Natural killer cell (primary cell): ENCODE measurements at regions not wholly inside any gene's neighbourhood (a gene's known extent, or its start where the extent isn't known, plus 50 kb on each side); places are given as distances from the start of the nearest gene placed in this dataset.

Experiments
- ATAC-seq, 3 donors: fragments of 150-1000 bp in 2 of 3; fragments of 200-7000 bp in 1 of 3; cut with Tn5 transposase; 1 replicate in 1 of 3; 2 replicates in 2 of 3; pipeline ENCODE4 v1.10.0; 2021; ENCODE audit warnings: mild to moderate bottlenecking in 2 of 3, moderate library complexity in 2 of 3
- DNase-seq, 2 donors: peaks; one replicate each; pipeline versions ENCODE4 v3.0.0 to v3.0.0-alpha.2; 2013 to 2021; ENCODE audit warnings: mixed read lengths in 1 of 2
- H3K27ac ChIP-seq: one replicate; pipeline ENCODE4 v1.5.1; 2013; ENCODE audit warnings: mild to moderate bottlenecking, low read length
- H3K27me3 ChIP-seq: one replicate; pipeline ENCODE4 v1.6.1; 2013; ENCODE audit warnings: low read length; ENCODE audit not compliant: control insufficient read depth, insufficient read depth
- H3K36me3 ChIP-seq: one replicate; pipeline ENCODE4 v1.6.1; 2013; ENCODE audit warnings: low read length; ENCODE audit not compliant: control insufficient read depth, insufficient read depth
- H3K4me1 ChIP-seq: one replicate; pipeline ENCODE4 v1.6.1; 2013; ENCODE audit warnings: low read length; ENCODE audit not compliant: control insufficient read depth, insufficient read depth
- H3K4me3 ChIP-seq: one replicate; pipeline ENCODE4 v1.5.1; 2013; ENCODE audit warnings: low read length
- H3K9me3 ChIP-seq: one replicate; pipeline ENCODE4 v1.6.1; 2013; ENCODE audit warnings: low read length; ENCODE audit not compliant: control insufficient read depth, insufficient read depth
- H3K27ac Mint-ChIP-seq, 2 donors: one replicate each; pipeline ENCODE4 v1.8.0; 2022; ENCODE audit warnings: mild to moderate bottlenecking in 2 of 2, mixed read lengths in 2 of 2, moderate library complexity in 1 of 2
- H3K27me3 Mint-ChIP-seq, 2 donors: one replicate each; pipeline ENCODE4 v1.8.0; 2022; ENCODE audit warnings: low read depth in 2 of 2, mixed read lengths in 2 of 2
- H3K36me3 Mint-ChIP-seq: one replicate; pipeline ENCODE4 v1.8.0; 2022; ENCODE audit warnings: mixed read lengths
- H3K4me1 Mint-ChIP-seq, 2 donors: one replicate each; pipeline ENCODE4 v1.8.0; 2022; ENCODE audit warnings: mixed read lengths in 2 of 2
- H3K4me3 Mint-ChIP-seq: one replicate; pipeline ENCODE4 v1.8.0; 2022; ENCODE audit warnings: mild to moderate bottlenecking, moderate library complexity, mixed read lengths
- H3K9me3 Mint-ChIP-seq, 2 donors: one replicate each; pipeline ENCODE4 v1.8.0; 2022; ENCODE audit warnings: mixed read lengths in 2 of 2
- CTCF ChIP-seq: fragments of 200-600 bp; IDR thresholded peaks from one replicate; pipeline ENCODE4 v1.8.0; 2022; ENCODE audit warnings: antibody characterized with exemption
- WGBS: methylation state at CpG from one replicate; pipeline ENCODE4 v1.1.7; 2013; ENCODE audit warnings: missing lambda C conversion rate; ENCODE audit not compliant: insufficient coverage; 5-methylcytosine and 5-hydroxymethylcytosine counted together
- intact Hi-C: fragments of 100-400 bp; cut with micrococcal nuclease; formaldehyde crosslinking; loops from one replicate; pipeline ENCODE4 v1.14.2; 2022

GRCh38 chr13:105937451-105937850 is 598.0 kb downstream of the EFNB2 start:
- H3K9me3 Mint-ChIP-seq = peaks cover 9 to 11% of the 10 kb centered on the region in 2 donors
- Histone ChIP-seq H3K9me3 (no peaks in the 10 kb centered on the region), H3K4me1 (no peaks in the 10 kb centered on the region), H3K4me3 (no peak overlapping the region), H3K36me3 (no peaks in the 10 kb centered on the region), H3K27me3 (no peaks in the 10 kb centered on the region), H3K27ac (no peak overlapping the region)
- intact Hi-C loops = no loop called here
- no peak for TF ChIP-seq CTCF
- 90% methylated on average over 4 of the region's 4 CpGs for WGBS
- no peak overlapping the region for H3K4me3 Mint-ChIP-seq
- H3K4me1 Mint-ChIP-seq = no peaks in the 10 kb centered on the region
- DNase-seq (no peak), ATAC-seq (no peak)
- H3K27ac Mint-ChIP-seq = no peak overlapping the region
- H3K36me3 Mint-ChIP-seq = no peaks in the 10 kb centered on the region
- H3K27me3 Mint-ChIP-seq = no peaks in the 10 kb centered on the region

- no peaks in the 10 kb centered on the region for H3K9me3 ChIP-seq
- Mint-ChIP-seq H3K4me3 (no peak overlapping the region), H3K27ac (no peak overlapping the region), H3K9me3 (peaks cover 9 to 11% of the 10 kb centered on the region in 2 donors), H3K27me3 (no peaks in the 10 kb centered on the region), H3K4me1 (no peaks in the 10 kb centered on the region), H3K36me3 (no peaks in the 10 kb centered on the region)
- H3K27me3 ChIP-seq = no peaks in the 10 kb centered on the region
- WGBS = 85% methylated on average over 5 of the region's 5 CpGs
- H3K36me3 ChIP-seq = no peaks in the 10 kb centered on the region
- H3K4me1 ChIP-seq = no peaks in the 10 kb centered on the region
- ATAC-seq (no peak), DNase-seq (no peak)
- no peak overlapping the region for H3K27ac ChIP-seq
- no peak for TF ChIP-seq CTCF
- H3K4me3 ChIP-seq = no peak overlapping the region
- intact Hi-C loops = no loop called here
Measured at GRCh38 chr13:105936816-105937215, 598.6 kb downstream of the EFNB2 start.

DNA sequence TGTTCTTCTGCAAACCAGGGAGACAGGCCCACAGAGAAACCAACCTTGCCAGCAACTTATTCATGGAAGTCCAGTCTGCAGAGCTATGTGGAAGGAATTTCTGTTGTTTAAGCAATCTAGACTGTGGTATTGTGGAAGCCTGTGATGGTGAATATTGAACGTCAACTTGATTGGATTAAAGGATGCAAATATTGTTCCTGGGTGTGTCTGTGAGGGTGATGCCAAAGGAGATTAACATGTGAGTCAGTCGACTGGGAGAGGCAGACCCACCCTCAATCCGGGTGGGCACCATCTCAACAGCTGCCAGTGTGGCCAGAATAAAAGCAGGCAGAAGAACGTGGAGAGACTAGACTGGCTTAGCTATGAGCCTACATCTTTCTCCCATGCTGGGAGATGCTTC is 606.0 kb downstream of the EFNB2 start:
- H3K27ac ChIP-seq = no peak overlapping the region
- H3K36me3 ChIP-seq = no peaks in the 10 kb centered on the region
- Mint-ChIP-seq H3K9me3 (peaks cover 4 to 5% of the 10 kb centered on the region in 2 donors), H3K4me1 (no peaks in the 10 kb centered on the region), H3K27me3 (no peaks in the 10 kb centered on the region), H3K27ac (no peak overlapping the region), H3K4me3 (no peak overlapping the region), H3K36me3 (no peaks in the 10 kb centered on the region)
- no peak for TF ChIP-seq CTCF
- WGBS = 90% methylated on average over 4 of the region's 4 CpGs
- H3K4me1 ChIP-seq = no peaks in the 10 kb centered on the region
- no peaks in the 10 kb centered on the region for H3K9me3 ChIP-seq
- ATAC-seq (no peak), DNase-seq (no peak)
- H3K27me3 ChIP-seq = no peaks in the 10 kb centered on the region
- no peak overlapping the region for H3K4me3 ChIP-seq
- intact Hi-C loops = no loop called here

DNA sequence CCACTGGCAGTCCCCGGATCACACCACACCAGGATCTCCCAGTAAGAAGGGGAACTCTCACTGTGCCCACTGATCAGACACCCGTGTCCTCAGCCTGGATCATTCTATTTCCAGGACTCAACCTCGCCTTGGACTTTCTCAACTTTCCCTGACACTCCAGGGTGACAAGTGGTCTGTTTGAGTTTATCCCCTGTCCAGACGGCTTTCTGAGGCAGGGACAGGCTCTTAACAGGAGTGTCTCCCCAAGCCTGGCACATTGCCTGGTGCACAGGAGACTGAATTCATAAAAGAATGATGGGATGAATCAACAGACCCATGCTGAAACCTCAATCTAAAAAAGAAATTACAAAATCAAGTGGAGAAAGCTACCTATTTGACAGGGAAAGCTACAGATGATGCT is 606.6 kb downstream of the EFNB2 start:
- Histone ChIP-seq H3K9me3 (no peaks in the 10 kb centered on the region), H3K27me3 (no peaks in the 10 kb centered on the region), H3K4me1 (no peaks in the 10 kb centered on the region), H3K36me3 (no peaks in the 10 kb centered on the region), H3K4me3 (no peak overlapping the region), H3K27ac (no peak overlapping the region)
- 81% methylated on average over 4 of the region's 4 CpGs for WGBS
- H3K27me3 Mint-ChIP-seq = no peaks in the 10 kb centered on the region
- intact Hi-C loops = no loop called here
- H3K36me3 Mint-ChIP-seq = no peaks in the 10 kb centered on the region
- no peak for ATAC-seq
- H3K4me3 Mint-ChIP-seq = no peak overlapping the region
- no peaks in the 10 kb centered on the region for H3K4me1 Mint-ChIP-seq
- no peak for TF ChIP-seq CTCF
- DNase-seq = no peak
- H3K27ac Mint-ChIP-seq = no peak overlapping the region
- H3K9me3 Mint-ChIP-seq = peaks cover 3 to 5% of the 10 kb centered on the region in 2 donors
